ENCODE measurements at regions not wholly inside any gene's neighbourhood (a gene's known extent, or its start where the extent isn't known, plus 50 kb on each side); places are given as distances from the start of the nearest gene placed in this dataset.
"Not testable (repeated sequence)": the region's sequence is repeated elsewhere in the genome, so short reads cannot be mapped to it uniquely, and the experiment has no call there.

GRCh38 chr12:46538976-46539375 is 166.4 kb upstream of the SLC38A2 start:
- no peak for DNase-seq

- DNase-seq, result no peak
Measured at GRCh38 chr12:46537387-46537955, 164.9 kb upstream of the SLC38A2 start.

- DNase-seq, result not testable (repeated sequence)
Measured at GRCh38 chr12:46536316-46536715, 163.7 kb upstream of the SLC38A2 start.

GRCh38 chr12:46535907-46536306 is 163.3 kb upstream of the SLC38A2 start:
- DNase-seq, result no peak

- DNase-seq, result no peak
Measured at GRCh38 chr12:46535376-46535775, 162.8 kb upstream of the SLC38A2 start.

DNA sequence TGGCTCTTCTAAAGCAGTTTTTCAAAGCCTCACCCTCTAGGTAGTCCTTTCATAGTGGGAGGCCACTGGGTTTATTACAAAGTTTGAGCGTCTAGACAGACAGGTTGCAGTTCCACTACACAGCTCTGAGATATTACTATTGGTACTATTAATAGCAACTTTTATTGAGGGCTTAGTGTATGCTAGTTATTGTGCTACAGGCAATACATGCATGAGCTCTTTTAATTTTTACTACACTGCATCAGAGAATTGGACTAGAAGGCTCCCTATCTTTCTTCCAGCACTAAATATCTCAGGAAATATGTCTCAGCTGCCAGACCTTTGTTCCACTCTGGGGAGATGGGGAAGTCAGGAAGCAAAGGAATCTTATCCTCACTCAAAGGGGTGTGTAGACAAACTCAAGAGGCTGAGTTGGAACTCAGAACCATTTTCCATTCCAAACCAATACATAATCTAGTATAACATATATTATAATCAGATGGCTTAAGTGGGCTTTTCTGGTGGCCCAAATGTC is 161.8 kb upstream of the SLC38A2 start:
- no peak for DNase-seq

GRCh38 chr12:46533723-46534122 is 161.2 kb upstream of the SLC38A2 start:
- no peak for DNase-seq

DNA sequence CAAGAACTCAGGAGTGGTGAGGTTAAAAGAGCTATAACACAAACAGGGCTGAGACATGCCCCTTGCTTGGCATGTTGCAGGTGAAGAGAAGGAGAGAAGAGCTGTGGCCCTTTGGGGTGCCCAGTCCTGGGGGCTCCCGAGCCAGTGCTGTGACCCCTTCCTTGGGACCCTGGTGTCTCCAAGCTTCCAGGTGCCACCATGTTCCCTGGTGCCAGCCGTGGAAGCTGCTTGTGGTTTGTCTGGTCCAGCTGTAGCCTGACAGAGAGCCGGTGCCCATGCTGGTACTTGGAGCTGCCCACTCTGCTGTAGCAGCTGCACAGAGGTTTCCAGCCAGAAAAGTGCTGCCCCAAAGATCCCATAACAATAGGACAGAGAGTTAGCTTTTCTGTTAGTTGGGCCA is 159.2 kb upstream of the SLC38A2 start:
- no peak for DNase-seq

GRCh38 chr12:46531059-46531785 is 158.6 kb upstream of the SLC38A2 start:
- DNase-seq, result no peak

- no peak for DNase-seq
Measured at GRCh38 chr12:46530373-46531056, 157.9 kb upstream of the SLC38A2 start.

DNA sequence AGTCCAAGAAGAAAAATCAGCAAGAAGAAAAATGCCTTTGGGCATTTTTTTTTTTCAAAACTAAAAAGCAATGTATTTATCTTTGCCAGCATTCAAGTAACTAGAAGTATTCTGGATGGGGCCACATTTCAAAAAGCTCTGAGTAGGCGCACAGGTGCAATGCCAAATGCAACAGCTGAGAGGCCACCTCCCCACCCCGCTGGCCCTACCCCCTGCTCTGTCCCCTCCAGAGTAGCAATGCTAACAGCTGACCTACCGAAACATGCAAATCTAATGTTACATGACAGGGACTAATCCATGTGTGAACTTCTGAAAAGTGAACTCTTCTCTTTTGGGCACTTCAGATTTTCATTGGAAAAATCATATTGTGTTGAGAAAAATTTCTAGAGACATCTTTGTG is 153.7 kb upstream of the SLC38A2 start:
- no peak for DNase-seq

- DNase-seq, result no peak
Measured at GRCh38 chr12:46524778-46525177, 152.2 kb upstream of the SLC38A2 start.

DNA sequence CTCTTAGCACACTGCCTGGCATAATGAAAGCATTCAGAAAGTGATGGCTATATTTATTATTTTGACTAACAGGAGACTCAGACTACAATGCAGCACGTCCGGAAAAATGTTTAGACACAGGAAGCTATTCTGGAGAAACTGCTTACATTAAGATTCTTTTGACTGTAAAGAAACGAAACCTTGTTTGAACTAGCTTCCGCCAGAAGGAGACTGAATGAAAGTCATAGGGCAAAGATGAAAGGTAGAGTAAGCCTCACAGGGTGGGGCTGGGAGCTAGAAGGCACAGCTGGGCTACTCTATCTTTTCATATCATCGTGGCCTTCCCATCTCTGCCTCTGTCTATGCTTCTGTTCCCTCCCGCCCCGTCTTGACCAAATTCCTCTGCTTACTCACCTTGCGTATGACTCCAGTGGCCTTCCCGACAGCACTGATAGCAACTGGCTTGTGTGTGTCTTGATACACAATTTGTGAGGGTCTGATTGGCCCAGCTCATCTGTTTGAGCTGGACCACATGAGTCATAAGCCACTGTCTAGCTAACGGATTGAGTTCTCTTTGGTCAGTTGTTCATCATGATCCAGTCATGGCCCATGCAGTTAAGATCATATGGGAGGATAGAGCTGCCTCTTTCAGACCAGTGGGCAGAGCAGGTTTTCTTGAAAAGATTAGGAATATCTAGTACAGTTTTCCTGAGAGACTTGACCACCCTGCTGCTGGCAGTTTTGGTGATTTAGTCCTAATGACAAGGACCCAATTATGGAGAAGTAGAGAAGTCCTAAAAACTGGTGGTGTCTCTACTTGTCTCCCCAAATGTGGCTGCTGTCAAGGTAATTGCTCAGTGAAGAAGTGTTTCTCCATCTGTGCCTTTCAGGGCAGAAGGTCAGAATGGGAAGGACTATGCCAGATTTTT is 151.5 kb upstream of the SLC38A2 start:
- no peak for DNase-seq

DNA sequence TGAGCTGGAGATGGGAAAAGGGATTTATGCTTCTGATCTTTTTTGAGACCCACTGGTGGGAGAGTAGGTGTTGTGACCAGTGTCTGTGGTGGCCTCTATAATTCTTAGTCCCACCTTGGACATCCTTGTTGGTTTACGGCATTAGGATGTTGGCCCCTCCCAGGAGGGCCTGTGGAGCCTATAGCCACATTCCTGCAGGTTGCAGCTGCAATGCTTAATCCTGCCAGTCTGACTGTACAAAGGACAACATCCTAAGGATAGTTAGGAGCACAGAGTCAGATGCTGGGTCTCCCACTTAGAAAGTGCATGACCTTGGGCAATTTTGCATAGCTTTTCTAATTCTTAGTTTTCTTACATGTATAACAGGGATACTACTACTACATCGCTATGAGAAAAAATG is 150.9 kb upstream of the SLC38A2 start:
- no peak for DNase-seq

GRCh38 chr12:46522071-46522470 is 149.5 kb upstream of the SLC38A2 start:
- DNase-seq, result no peak

DNA sequence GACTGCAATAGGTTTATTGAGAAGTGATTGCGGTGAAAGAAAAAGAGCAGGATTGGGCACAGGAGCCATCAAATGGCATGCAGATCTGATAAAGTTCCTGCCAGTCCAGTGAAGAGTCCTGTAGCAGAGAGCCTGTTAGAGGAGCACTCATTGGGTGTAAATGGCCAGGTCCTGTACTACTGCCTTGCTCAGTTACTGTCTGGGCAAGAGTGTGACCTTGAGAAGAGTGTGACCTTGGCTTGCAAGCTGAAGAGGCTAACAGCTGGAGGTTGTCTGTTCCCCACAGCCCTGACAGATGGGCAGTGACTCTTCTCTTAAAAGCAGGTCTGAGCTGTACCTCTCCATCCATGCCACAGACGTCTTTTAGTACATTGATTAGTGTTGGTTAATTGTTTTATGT is 148.6 kb upstream of the SLC38A2 start:
- DNase-seq, result no peak

DNA sequence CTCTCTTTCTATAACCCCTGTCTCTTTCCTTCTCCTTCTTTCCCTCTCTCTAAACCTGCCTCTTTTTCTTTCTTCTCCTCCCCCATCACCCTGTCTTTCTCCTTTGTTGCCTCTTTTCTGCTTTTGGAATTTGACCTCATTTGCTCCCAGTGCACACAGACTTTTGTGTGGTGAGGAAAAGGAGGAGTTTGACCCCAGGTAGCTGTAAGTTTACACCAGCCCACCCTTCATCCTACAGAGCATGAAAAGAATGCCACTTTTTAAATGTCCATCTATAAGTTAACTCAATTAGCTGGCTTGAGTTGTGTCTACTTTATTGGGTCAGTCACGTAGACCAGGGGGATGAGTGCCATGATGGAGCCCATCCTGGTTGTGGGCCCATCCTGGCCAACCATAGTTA is 146.8 kb upstream of the SLC38A2 start:
- DNase-seq, result no peak

GRCh38 chr12:46518729-46519128 is 146.2 kb upstream of the SLC38A2 start:
- DNase-seq, result no peak

GRCh38 chr12:46518169-46518568 is 145.6 kb upstream of the SLC38A2 start:
- DNase-seq, result no peak

DNA sequence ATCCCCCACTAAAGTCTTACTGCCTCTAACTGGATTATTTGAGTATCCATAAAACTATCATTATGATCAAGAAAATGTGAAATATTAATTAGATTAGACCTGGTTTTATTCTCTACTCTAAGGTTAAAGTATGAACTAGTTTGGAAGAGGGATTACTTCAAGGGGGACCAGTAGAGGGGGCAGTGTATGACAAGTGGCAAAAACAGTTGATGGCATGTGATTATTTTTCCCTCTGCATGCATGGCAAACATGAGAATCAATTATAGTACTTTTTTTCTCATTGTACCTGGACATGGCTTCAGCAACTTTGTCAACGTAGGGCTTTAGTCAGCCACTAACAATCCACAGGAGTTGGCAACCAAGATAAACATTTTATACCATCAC is 145.0 kb upstream of the SLC38A2 start:
- no peak for DNase-seq

GRCh38 chr12:46516933-46517578 is 144.5 kb upstream of the SLC38A2 start:
- no peak for DNase-seq

DNA sequence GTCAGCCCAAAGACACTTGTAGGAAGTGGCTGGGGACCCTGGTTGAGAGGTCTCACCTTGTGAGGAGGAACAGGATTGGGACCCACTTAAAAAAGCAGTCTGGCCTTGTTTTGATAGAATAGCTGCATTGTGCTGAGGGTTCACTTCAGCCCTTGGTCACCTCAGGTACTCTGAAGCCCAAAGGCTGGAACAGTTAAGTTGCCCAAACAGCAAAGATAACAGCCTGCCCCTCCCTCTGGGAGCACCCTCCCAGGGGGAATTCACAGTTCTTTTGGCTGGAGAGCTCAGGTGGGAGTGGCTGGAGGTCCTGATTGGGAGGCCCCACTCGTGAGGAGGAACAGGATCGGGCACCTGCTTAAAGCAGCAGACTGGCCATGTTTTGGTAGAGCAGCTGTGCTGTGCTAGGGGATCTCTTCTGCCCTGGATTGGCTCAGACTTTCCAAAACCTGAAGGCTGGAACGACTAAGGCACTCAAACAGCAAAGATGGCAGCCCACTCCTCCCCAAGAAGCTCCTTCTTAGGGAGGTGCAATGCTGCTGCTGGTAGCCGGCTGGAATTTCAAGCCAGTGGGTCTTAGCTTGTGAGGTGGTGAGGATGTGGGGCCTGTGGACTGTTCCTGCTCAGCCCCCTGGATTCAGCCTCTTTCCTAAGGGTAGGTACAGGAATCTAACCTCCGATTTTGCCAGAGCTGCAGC is 143.8 kb upstream of the SLC38A2 start:
- DNase-seq, result no peak

All from NCI-H1105 (cell line).